COLO668 (cell line): ENCODE measurements at regions not wholly inside any gene's neighbourhood (a gene's known extent, or its start where the extent isn't known, plus 50 kb on each side); places are given as distances from the start of the nearest gene placed in this dataset.
A peak's percentile ranks its signal among the peaks of the same experiment; 100 is the strongest.
"Not testable (repeated sequence)": the region's sequence is repeated elsewhere in the genome, so short reads cannot be mapped to it uniquely, and the experiment has no call there.

Experiments used
- DNase-seq: peaks from one replicate; lab custom pipeline; 2025; ENCODE audit not compliant: unreplicated experiment; lab: John Stamatoyannopoulos, UW

DNA sequence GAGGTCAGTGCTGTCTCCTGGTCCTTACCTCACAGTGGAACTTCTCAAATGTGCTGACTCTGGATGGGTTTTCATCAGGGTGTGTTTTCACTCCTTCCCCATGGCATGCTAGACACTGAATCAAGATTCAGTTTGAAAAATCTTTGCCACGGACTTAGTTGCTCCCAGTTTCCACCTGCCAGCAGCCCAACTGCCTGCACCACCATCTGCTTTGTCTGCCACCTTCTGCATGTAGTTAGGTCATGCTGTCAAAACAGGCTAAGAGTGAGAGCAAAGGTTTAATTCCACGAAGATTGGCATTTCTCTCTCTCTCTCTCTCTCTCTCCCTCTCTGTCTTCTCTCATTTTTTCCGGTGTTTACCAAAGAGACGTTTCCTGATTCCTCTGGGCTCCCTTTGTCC lies 258.0 kb upstream of the EDNRA start:
- DNase-seq: no peak

DNA sequence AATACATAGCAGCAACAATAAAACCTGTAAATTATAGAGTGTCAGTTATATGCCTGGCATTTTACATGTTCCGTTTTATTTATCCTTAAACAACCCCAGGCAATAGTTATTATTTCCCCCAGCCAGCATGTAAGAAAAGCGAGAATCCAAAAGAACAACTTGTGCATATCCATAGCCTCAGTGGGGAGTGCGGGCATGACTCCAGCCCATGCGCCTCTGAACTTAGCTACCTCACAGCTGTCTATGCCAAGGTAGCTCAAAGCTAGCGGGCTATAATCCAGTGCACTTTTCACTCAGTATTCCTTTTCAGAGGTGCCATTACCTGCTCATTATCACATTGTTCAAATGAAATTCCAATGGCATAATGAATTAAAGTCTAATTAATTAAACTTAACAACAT lies 257.3 kb upstream of the EDNRA start:
- DNase-seq: no peak

DNA sequence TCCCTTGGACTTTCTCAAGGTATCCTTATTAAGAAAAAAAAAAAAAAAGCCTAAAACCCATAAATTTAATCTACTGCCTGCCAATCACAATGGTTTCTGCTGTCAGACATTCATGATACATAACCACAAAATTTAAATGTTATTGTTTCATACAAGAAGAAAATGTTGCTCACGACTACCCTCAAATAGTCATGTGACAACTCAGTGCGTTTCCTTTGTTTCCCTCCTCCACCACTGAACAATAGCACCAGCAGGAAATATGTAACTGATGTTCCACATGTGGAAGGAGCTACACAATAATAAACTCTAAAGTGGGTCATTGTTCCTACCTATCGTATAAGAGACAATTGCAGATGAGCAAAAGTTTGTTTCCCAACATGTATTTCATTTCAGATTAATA lies 244.1 kb upstream of the EDNRA start:
- DNase-seq: no peak

DNA sequence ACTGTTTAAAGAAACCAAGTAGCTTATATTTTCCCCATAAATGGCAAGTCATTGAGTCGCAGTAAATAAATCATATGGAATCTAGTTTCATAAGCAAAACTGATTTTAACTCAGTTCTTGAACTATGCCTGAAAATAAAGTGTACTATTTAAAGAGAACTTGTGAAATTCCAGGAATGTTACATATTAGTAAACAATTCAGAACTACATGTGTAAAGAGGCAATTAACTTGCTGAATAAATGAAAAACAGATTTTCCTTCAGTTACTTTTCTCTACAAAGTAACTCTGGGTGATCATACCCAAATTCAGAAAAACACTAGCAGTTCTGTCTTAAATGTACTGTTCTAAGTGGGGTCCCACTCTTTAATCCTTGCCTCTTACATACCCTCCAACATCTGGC lies 236.1 kb upstream of the EDNRA start:
- no peak for DNase-seq

DNA sequence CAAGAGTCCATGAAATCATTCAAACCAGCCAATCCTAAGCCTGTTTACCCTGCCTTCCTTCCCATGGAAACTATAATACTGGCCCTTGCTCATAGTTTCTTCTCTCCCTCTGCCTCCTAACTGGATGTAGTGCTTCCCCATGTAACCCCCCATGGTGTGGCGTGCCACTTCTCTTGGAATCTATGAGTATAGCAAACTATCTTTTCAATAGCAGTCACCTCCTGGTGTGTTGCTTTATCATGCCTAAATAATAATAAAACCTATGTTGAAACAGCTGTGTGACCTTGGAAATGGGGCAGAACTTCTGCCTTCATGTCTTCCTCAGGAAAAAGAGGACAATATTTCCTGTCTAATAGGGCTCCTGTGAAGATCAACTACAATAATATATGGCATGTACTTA lies 234.8 kb upstream of the EDNRA start:
- no peak for DNase-seq

DNA sequence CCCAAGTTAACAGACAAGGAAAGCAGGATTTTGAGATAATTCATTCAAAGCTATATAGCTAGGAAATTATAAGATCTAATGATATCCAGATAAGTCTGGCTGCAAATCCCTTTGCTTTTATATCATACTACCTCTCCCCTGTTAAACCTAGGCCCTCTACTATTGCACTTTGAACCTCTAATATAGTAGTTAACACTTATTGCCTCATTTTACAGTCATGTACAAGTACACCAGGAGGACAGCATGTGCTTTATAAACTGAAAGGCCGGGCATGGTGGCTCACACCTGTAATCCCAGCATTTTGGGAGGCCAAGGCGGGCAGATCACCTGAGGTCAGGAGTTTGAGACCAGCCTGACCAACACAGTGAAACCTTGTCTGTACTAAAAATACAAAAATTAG lies 234.4 kb upstream of the EDNRA start:
- not testable (repeated sequence) for DNase-seq

DNA sequence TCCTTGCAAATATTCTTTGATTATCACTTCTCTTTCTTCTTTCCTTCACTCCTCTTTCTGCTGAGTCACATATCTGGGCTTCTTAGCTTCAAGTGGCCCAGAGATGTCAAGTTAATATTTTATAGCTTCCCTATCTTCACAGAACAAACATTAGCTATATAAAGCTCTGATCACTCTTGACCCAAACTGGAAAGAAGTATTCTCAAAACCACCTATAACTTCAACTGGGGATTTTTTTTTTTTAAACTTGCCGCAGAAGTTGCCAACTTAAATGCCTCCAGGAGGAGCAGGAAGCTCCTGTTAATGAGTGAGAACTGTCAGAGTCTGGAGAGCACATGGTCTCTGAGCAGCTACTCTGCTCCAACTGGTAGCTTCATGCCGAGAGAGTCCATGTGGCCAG lies 233.3 kb upstream of the EDNRA start:
- DNase-seq: no peak

DNA sequence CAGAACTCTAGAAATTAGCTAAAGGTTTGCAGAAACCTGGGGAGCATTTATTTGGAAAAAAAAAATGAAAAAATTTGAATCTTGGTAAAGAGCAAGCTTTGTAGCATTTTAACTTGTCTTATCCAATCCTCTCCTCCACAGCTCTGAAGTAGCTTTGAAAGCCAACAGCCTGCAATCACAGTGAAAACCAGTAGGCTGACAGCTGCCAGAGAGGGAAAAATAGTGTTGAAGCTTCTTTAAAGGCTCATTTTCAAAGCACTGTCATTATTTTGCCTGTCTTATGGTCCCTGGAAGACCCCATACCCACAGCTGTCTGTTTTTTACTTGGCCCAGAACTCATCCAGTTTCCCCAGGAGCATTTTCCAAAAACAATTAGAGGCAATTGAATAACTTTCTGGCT lies 230.8 kb upstream of the EDNRA start:
- DNase-seq: no peak

DNA sequence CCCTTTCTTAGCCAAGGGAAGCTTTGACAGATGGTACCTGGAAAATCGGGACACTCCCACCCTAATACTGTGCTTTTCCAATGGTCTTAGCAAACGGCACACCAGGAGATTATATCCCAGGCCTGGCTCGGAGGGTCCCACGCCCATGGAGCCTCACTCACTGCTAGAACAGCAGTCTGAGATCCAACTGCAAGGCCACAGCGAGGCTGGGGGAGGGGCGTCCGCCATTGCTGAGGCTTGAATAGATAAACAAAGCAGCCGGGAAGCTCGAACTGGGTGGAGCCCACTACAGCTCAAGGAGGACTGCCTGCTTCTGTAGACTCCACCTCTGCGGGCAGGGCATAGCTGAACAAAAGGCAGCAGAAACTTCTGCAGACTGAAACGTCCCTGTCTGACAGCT lies 225.6 kb upstream of the EDNRA start:
- not testable (repeated sequence) for DNase-seq

DNA sequence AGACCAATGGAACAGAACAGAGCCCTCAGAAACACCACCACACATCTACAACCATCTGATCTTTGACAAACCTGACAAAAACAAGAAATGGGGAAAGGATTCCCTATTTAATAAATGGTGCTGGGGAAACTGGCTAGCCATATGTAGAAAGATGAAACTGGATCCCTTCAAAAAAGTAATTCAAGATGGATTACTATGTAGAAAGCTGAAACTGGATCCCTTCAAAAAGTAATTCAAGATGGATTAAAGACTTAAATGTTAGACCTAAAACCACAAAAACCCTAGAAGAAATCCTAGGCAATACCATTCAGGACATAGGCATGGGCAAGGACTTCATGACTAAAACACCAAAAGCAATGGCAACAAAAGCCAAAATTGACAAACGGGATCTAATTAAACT lies 221.6 kb upstream of the EDNRA start:
- not testable (repeated sequence) for DNase-seq

DNA sequence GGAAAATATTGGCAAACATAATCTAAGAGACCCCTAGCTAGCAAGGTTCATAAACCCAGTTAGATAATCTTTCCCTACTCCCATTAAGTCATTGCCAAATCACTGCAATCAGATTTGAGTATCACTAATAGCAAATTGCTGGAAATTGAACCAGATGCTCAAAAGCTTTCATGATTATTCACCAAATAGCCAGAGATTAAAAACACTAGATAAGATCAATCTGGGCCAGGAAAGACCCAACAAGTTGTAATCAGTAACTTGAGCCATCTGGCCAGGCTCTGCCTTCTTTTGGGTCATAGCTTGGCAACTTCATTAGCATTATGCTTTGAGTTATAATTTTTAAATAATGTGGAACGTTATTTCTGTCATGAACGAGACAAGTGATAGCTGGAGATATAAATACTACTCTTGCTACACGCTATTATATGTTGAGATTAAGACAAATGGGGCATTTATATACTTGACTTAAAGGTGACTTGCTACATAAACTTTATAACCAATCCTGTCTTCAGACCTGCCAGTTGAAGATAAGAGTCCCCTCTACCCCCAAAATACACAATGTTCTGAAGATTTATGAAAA lies 196.6 kb upstream of the EDNRA start:
- DNase-seq: no peak

DNA sequence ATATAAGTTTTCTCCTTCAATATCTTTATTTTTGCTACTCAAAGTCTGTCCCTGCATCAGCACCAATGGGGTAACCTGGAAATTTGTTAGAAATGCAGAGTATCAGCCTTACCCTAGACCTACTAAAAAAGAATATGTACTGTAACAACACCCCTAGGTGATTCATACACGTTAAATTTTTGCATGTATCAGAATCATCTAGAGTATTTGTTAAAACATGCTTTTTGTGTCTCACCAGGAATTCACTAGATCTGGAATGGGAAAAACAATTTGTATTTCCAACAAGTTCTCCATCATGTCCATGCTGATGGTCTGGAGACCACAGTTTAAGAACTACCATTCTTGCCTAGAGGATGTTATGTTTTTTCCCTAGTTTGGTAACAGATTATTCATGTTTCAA lies 196.0 kb upstream of the EDNRA start:
- DNase-seq: no peak

DNA sequence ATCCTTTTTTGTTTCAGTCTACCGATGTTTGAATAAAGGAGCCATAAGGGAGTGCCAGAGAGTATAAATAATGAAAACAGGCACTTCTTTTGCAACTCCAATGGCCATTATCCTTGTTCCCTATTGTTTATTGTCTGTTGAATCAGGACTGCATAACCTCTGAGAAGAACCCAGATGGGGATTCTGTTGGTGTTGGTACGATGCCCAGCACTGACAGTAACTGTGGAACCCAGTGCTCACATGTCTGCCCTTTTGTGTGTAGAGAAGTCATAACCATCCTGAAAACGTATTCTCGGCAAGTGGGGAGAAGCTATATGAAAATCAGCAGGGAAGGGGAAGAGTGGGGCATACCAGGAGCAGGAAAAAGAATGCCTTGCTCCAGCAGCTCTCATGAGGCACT lies 195.1 kb upstream of the EDNRA start:
- DNase-seq: no peak

DNA sequence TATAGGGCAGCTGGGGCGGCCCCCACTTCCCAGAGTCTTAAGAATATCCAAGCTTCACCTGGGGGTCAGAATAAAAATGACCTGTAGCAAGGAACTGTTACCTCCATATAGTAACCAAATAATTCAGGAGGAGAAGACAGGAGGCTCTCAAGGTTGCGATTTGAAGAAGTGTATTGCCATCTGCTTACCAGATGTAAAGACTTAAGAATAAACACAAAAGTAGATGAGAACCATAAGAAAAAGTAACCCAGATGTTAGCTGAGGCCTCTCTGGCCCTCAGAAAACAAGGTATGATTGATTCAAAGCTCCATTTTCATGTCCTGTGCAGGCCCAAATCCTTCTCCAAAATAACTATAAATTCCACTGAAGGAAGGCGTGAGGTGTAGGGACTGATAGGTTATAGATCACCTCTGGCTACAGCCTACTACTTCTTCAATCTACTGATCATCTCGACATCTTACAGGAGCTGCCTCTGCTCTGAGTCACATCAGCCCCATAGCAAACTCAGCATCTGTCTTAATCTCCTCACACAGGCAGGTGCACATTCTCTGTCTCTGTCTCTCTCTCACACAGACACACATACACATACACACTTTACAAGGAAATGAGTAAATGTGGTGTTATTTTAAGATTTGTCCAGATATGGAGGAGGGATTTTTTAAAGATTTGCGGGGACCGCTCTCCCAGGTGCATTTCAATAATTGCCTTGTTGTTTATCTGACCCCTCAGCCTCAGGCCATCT lies 193.9 kb upstream of the EDNRA start:
- no peak for DNase-seq

DNA sequence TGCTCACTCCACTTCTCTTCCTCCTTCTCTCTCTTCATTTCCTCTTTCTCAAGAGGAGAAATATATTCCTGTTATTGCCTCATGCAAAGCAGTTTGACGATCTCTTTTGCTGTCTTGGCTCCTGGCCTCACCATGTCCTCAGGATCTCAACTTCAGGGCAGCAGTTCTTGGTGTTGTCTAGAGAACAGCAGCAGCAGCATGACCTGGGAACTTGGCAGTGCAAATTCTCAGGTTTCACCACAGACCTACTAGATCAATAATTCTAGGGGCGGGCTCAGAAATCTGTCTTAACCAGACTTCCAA lies 193.4 kb upstream of the EDNRA start:
- no peak for DNase-seq

DNA sequence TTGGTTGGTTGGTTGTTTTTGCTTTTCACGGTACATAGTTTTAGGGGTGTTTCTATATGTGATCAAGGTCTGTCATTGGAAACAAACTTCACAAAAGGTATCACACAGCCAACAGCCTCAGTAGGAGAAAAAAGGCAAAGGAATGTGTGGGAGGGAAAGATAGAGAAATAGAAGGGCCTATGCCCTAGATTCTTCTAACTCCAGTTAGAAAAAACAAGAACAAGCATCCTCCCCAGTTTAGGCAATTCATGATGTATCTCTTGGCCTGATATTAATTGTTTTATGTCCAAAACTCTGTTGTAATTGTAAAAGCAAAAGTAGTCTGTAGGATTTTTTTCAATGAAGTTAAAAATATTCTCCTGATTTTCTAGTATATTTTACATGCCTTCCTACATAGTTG lies 192.4 kb upstream of the EDNRA start:
- DNase-seq: no peak

DNA sequence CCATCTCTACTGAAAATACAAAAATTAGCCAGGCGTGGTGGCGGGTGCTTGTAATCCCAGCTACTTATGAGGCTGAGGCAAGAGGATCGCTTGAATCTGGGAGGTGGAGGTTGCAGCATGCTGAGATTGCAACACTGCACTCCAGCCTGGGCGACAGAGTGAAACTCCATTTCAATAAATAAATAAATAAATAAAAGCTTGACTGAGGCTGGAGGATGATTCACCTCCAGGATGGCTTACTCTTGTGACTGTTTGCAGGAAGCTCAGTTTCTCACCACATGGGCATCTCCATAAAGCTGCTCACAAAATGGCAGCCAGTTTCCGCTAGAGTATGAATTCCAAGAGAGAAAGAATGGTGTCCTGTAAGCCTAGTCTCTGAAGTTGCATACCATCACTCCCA lies 191.7 kb upstream of the EDNRA start:
- DNase-seq: no peak

DNA sequence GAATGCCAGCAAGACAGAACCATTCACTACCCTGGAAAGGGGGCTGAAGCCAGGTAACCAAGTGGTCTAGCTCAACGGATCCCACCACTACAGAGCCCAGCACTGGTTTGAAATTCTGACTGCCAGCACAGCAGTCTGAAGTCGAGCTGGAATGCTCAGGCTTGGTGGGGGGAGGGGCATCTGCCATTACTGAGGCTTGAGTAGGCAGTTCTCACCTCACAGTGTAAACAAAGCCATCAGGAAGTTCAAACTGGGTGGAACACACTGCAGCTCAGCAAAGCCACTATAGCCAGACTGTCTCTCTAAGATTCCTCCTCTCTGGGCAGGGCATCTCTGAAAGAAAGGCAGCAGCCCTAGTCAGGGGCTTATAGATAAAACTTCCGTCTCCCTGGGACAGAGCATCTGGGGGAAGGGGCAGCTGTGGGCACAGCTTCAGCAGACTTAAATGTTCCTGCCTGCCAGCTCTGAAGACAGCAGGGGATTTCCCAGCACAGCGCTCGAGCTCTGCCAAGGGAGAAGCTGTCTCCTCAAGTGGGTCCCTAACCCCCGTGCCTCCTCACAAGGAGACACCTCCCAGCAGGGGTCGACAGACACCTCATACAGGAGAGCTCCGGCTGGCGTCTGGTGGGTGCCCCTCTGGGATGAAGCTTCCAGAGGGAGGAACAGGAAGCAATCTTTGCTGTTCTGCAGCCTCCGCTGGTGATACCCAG lies 188.1 kb upstream of the EDNRA start:
- peak; percentile 46 for DNase-seq

DNA sequence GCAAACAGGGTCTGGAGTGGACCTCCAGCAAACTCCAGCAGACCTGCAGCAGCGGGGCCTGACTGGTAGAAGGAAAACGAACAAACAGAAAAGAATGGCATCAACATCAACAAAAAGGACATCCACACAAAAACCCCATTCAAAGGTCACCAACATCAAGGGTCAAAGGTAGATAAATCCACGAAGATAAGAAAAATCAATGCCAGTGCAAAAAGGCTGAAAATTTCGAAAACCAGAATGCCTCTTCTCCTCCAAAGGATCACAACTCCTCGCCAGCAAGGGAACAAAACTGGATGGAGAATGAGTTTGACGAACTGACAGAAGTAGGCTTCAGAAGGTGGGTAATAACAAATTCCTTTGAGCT lies 187.6 kb upstream of the EDNRA start:
- DNase-seq: not testable (repeated sequence)

DNA sequence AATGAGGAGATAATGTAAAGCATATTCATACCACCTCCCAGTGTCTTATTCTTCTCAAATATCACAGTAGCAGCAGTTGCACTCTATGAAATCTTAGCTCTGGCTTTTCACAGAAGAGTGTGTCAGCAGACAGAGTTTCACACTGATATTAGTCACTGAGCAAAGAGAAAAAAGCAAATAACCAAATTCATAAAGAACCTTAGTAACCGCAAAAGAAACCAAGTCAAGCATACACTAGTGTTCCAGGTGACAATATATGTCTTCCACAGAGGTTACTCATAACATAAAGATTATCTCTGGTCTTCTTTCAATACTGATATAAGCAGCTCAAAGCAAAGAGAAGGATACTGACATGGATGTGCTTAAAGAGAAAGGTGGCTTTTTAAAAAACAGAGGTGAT lies 181.7 kb upstream of the EDNRA start:
- DNase-seq: no peak

DNA sequence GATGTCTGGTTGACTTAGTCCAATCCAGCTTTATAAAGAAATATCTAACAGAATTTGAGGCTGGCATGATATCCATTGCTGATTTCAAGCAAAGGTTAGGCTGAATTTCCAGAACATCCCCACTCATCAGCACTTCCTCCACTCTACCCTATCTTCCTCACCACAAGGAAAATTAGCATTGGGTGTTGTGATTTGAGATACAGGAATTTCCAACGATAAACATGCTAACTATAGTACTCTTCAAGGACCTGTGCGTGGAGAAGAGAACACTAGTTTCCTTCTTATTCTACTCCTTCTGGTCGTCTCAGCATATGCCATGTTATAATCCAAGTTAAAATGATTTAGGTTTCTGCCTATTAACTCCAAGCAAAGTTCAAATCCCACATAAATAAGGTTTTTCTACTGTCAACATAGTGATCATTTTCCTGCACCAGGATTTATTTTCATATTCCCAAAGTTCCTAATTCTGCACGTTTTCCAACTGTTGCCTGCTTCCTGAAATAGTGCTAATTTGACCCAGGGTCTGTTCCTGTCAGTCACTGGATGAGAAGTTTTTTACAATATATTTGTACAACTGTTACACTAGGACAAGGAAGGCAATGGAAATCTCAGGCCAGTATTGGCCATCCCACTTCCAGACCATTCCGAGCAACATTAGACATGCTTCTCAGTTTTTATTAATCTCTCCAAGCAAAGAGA lies 177.6 kb upstream of the EDNRA start:
- no peak for DNase-seq

DNA sequence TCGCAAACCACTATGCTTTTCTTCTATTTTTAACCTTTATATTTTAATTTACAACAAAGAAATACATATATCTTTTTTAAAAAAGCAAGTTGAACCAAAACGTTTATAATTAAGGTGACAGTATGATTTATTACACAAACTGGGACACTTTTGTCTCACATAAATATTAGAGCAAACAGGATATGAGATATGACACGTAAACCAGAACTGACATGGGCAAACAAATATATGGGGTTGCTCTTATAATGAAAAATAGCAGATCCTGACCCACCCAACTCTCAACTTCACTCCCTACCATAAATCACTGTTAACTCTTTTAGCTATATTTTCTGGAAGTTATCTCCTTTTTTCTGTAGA lies 177.0 kb upstream of the EDNRA start:
- DNase-seq: no peak
